ENCODE measurements at regions not wholly inside any gene's neighbourhood (a gene's known extent, or its start where the extent isn't known, plus 50 kb on each side); places are given as distances from the start of the nearest gene placed in this dataset.

DNA sequence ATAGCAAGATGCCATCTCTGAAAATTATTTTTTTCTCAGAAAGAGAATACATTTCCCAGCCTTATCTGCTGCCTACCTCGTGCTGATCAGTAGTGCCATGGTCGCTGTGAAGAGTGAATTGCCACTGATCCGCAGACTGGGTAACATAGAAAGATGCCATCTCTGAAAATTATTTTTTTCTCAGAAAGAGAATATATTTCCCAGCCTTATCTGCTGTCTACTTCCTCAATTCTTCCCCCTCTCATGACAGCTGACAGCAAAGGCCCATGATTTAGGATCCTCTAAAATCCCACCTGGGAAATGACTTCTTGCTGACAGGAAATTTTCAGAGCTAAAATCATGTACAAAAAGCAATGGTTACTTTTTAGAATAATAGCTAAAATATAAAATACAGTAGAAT, 92.5 kb upstream of the AHR start:
- DNase-seq (no peak), ATAC-seq (no peak)
- intact Hi-C loops (cut with DNase I, micrococcal nuclease) = no loop called here
- H3K4me3 ChIP-seq = no peak overlapping the region
- TF ChIP-seq, protein P1, sequence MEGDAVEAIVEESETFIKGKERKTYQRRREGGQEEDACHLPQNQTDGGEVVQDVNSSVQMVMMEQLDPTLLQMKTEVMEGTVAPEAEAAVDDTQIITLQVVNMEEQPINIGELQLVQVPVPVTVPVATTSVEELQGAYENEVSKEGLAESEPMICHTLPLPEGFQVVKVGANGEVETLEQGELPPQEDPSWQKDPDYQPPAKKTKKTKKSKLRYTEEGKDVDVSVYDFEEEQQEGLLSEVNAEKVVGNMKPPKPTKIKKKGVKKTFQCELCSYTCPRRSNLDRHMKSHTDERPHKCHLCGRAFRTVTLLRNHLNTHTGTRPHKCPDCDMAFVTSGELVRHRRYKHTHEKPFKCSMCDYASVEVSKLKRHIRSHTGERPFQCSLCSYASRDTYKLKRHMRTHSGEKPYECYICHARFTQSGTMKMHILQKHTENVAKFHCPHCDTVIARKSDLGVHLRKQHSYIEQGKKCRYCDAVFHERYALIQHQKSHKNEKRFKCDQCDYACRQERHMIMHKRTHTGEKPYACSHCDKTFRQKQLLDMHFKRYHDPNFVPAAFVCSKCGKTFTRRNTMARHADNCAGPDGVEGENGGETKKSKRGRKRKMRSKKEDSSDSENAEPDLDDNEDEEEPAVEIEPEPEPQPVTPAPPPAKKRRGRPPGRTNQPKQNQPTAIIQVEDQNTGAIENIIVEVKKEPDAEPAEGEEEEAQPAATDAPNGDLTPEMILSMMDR (IDR thresholded peaks at IDR 0.05) = no peak
- no peaks in the 10 kb centered on the region for H3K36me3 ChIP-seq (ENCODE audit: low read depth)
- H3K4me1 ChIP-seq (ENCODE audit: low read depth) = no peaks in the 10 kb centered on the region
- no peaks in the 10 kb centered on the region for H3K9me3 ChIP-seq

DNA sequence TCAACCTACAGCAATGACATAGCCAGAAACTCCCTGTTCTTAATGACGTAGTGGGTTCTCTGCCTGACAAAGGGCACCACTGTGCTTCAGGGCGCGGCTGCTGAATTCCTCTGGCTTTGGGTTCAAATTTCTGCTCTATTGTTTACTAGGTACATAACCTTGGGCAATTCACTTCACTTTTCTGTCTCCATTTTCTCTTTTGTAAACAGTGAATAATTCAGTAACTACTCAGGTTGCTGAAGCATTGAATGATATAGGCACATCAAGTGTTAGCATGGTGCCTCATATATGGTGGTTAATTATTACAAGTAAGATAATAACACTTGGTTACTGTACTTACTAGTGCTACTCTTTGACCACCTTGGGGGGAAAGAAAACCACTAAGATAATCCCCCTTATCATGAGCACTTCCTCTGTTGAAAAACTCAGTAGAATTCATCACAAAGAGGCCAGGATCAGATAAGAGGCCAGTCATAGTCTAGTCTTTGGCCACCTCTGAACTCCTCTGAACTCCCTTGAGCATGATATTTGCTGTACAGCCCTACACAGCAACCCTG, 92.0 kb upstream of the AHR start:
- intact Hi-C loops (cut with DNase I, micrococcal nuclease) = no loop called here
- TF ChIP-seq, protein P1 (IDR thresholded peaks at IDR 0.05) = no peak
- no peaks in the 10 kb centered on the region for H3K36me3 ChIP-seq (ENCODE audit: low read depth)
- H3K4me3 ChIP-seq = no peak overlapping the region
- no peaks in the 10 kb centered on the region for H3K9me3 ChIP-seq
- DNase-seq = peak in 1 of 3 donors; percentile 30
- H3K4me1 ChIP-seq (ENCODE audit: low read depth) = no peaks in the 10 kb centered on the region
- ATAC-seq = peak; percentile 91

DNA sequence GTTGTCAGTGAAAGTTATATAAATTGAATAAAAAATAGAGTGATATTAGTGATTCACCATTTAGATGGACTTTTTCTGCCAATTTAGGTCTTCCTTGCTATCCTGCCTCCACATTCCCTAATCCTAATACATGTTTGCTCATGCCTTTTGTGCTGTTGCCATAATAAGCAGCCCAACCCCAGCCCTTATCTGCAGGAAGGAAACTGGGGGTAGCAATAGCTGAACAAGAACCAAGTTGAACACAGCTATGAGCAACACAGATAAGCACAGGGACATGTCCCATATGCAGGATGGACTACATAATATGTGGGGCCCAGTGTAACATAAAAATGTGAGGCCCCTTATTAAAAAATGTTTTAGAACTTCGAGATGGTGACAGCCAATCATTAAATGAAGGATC, 91.2 kb upstream of the AHR start:
- TF ChIP-seq, protein P1 (IDR thresholded peaks at IDR 0.05) = no peak
- Histone ChIP-seq H3K9me3 (no peaks in the 10 kb centered on the region), H3K36me3 (ENCODE audit: low read depth) (no peaks in the 10 kb centered on the region), H3K4me3 (no peak overlapping the region), H3K4me1 (ENCODE audit: low read depth) (peaks cover 1% of the 10 kb centered on the region)
- no peak for DNase-seq
- peak; percentile 57 for ATAC-seq
- intact Hi-C loops (cut with DNase I, micrococcal nuclease) = no loop called here

DNA sequence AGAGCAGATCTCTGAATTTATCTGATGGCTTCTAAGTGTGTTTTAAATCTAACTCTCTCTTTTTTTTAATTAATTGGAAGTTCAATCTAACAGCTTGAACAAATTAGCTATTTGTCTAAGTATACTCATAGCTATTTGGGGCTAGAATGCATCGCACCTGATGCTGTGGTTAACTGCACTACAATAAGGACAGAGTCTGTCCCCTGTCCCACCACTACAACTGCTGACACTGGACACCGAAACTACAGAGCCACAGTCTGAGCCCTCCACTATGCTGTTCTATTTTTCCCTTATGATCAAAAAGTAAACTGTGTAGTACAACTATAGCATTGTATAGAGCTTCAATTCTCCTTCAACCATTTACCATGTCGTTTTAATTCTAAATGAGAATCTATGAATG, 89.4 kb upstream of the AHR start:
- intact Hi-C loops (cut with DNase I, micrococcal nuclease) = no loop called here
- TF ChIP-seq, protein P1 (IDR thresholded peaks at IDR 0.05) = no peak
- no peak for ATAC-seq
- Histone ChIP-seq H3K4me3 (no peak overlapping the region), H3K4me1 (ENCODE audit: low read depth) (peaks cover 4% of the 10 kb centered on the region), H3K9me3 (no peaks in the 10 kb centered on the region), H3K36me3 (ENCODE audit: low read depth) (no peaks in the 10 kb centered on the region)
- DNase-seq = no peak

DNA sequence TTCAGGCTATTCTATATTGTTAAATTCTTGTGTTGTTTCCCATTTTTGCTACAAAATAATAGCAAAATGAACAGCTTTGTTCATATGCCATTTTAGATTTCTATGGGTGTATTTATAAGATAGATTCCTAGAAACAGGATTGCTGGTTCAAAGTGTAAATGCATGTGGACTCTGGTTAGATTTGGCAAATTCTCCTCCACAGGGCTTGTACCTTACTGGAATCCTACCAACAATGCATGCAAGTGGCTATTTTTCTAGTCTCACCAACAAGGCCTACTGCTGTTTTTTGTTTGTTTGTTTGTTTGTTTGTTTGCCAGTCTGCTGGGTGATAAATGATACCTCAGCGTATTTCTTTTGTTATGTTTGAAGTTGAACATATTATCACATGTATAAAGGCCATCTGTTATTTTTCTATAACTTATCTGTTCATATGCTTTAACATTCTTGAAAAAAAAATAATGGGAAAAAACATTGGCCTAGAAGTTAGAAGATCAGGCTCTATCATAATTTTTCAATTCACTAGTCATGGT, 87.1 kb upstream of the AHR start:
- DNase-seq (no peak), ATAC-seq (no peak)
- Histone ChIP-seq H3K4me1 (ENCODE audit: low read depth) (peaks cover 4% of the 10 kb centered on the region), H3K4me3 (no peak overlapping the region), H3K36me3 (ENCODE audit: low read depth) (no peaks in the 10 kb centered on the region), H3K9me3 (no peaks in the 10 kb centered on the region)
- TF ChIP-seq, protein P1 (IDR thresholded peaks at IDR 0.05) = no peak
- intact Hi-C loops (cut with DNase I, micrococcal nuclease) = no loop called here

DNA sequence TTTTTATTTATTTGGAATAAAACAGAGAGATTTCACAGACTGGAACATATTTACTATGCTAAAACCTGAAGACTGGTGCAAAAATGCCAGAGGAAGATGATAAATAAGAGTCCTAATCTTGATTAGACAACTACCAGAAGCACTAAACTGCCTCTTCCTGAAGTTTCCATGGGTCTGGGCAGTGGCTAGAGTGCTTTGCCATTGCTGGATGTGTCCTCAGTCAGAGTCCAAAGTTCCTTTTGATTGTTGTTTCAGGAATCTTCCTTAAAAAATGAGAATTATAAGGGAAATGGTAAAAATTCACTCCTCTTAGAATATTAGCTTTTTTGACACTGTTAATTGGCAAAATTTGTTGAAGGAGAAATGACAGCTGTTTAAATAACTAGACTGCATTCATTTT, 86.3 kb upstream of the AHR start:
- TF ChIP-seq, protein P1 (IDR thresholded peaks at IDR 0.05) = no peak
- peak; percentile 37 for ATAC-seq
- no peak for DNase-seq
- no peaks in the 10 kb centered on the region for H3K9me3 ChIP-seq
- no peaks in the 10 kb centered on the region for H3K36me3 ChIP-seq (ENCODE audit: low read depth)
- intact Hi-C loops (cut with DNase I, micrococcal nuclease) = no loop called here
- H3K4me1 ChIP-seq (ENCODE audit: low read depth) = peaks cover 4% of the 10 kb centered on the region
- H3K4me3 ChIP-seq = no peak overlapping the region
